ENCODE measurements at regions not wholly inside any gene's neighbourhood (a gene's known extent, or its start where the extent isn't known, plus 50 kb on each side); places are given as distances from the start of the nearest gene placed in this dataset.

DNA sequence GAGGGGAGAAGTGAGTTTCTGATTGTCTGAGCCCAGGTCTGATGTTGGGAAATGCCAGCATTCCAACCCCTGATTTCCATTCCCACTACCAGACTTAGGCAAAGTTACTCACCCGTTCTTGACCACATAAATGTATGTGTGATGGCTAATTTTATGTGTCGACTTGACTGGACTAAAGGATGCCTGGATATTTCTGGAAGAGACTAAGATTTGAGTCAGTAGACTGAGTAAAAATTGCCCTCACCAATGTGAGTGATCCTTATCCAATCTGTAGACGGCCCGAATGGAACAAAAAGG, 95.8 kb upstream of the TAB2 start:
- TF ChIP-seq GABPA (tag; conservative IDR thresholded peaks at IDR 0.05; ENCODE audit: low read depth) (no peak), NR2F6 (CRISPR knock-in tag; IDR thresholded peaks at IDR 0.05) (no peak), ETV5 (CRISPR knock-in tag; IDR thresholded peaks at IDR 0.05; ENCODE audit: low read depth) (no peak), HIVEP1 (CRISPR knock-in tag; IDR thresholded peaks at IDR 0.05) (no peak), SIN3A (IDR thresholded peaks at IDR 0.05; ENCODE audit: borderline replicate concordance in 2 of 2, control insufficient read depth in 1 of 2, low read depth in 2 of 2, low read length in 2 of 2) (no peak), POLR2AphosphoS2 (IDR thresholded peaks at IDR 0.05; ENCODE audit: low read length) (no peak), NFATC3 (IDR thresholded peaks at IDR 0.05) (no peak), LARP7 (IDR thresholded peaks at IDR 0.05) (no peak), MTF1 (CRISPR knock-in tag; IDR thresholded peaks at IDR 0.05; ENCODE audit: borderline replicate concordance) (no peak), FOXP1 (CRISPR knock-in tag; IDR thresholded peaks at IDR 0.05) (no peak), PML (IDR thresholded peaks at IDR 0.05; ENCODE audit: low read length) (no peak)
- TF ChIP-seq, protein P1, sequence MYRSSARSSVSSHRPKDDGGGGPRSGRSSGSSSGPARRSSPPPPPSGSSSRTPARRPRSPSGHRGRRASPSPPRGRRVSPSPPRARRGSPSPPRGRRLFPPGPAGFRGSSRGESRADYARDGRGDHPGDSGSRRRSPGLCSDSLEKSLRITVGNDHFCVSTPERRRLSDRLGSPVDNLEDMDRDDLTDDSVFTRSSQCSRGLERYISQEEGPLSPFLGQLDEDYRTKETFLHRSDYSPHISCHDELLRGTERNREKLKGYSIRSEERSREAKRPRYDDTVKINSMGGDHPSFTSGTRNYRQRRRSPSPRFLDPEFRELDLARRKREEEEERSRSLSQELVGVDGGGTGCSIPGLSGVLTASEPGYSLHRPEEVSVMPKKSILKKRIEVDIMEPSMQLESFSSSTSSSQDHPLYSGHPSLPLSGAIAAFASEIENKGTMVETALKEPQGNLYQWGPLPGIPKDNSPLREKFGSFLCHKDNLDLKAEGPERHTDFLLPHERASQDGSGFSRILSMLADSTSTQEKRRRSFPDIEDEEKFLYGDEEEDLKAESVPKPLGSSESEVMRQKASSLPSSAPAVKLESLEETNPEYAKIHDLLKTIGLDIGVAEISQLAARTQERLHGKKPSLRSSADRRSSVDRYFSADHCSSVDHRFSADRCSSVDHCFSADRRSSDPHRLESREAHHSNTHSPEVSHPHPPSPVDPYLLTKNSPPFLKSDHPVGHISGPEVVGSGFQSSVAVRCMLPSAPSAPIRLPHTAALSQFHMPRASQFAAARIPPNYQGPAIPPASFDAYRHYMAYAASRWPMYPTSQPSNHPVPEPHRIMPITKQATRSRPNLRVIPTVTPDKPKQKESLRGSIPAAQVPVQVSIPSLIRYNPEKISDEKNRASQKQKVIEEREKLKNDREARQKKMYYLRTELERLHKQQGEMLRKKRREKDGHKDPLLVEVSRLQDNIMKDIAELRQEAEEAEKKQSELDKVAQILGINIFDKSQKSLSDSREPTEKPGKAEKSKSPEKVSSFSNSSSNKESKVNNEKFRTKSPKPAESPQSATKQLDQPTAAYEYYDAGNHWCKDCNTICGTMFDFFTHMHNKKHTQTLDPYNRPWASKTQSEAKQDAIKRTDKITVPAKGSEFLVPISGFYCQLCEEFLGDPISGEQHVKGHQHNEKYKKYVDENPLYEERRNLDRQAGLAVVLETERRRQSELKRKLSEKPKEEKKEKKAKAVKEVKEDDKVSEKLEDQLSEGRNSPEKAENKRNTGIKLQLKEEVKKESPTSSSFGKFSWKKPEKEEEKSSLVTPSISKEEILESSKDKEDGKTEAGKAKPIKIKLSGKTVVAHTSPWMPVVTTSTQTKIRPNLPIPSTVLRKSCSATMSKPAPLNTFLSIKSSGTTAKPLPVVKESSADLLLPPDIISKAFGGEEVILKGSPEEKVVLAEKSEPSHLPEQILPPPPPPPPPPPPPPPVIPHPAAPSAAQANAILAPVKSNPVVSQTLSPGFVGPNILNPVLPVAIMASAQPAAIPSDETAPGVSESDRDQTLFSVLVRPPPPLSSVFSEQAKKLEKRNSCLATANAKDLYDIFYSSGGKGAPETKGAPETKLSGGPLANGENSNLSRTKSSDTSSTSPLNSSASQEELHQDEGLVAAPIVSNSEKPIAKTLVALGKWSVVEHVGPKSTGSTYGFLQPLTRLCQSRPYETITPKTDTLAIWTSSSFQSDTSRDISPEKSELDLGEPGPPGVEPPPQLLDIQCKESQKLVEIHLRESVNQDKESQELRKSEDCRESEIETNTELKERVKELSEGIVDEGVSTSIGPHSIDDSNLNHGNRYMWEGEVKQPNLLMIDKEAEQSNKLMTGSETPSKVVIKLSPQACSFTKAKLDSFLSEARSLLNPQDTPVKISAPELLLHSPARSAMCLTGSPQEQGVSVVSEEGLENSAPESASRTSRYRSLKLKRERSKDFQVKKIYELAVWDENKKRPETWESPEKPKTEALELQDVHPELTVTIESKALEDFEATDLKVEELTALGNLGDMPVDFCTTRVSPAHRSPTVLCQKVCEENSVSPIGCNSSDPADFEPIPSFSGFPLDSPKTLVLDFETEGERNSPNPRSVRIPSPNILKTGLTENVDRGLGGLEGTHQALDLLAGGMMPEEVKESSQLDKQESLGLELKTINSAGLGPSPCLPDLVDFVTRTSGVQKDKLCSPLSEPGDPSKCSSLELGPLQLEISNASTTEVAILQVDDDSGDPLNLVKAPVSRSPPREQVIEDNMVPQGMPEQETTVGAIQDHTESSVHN (IDR thresholded peaks at IDR 0.05; ENCODE audit: borderline replicate concordance in 1 of 2, low read depth in 1 of 2) = no peak
- TF ChIP-seq, protein P2, sequence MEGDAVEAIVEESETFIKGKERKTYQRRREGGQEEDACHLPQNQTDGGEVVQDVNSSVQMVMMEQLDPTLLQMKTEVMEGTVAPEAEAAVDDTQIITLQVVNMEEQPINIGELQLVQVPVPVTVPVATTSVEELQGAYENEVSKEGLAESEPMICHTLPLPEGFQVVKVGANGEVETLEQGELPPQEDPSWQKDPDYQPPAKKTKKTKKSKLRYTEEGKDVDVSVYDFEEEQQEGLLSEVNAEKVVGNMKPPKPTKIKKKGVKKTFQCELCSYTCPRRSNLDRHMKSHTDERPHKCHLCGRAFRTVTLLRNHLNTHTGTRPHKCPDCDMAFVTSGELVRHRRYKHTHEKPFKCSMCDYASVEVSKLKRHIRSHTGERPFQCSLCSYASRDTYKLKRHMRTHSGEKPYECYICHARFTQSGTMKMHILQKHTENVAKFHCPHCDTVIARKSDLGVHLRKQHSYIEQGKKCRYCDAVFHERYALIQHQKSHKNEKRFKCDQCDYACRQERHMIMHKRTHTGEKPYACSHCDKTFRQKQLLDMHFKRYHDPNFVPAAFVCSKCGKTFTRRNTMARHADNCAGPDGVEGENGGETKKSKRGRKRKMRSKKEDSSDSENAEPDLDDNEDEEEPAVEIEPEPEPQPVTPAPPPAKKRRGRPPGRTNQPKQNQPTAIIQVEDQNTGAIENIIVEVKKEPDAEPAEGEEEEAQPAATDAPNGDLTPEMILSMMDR (IDR thresholded peaks at IDR 0.05 in 2 of 3, conservative IDR thresholded peaks at IDR 0.05 in 1 of 3; ENCODE audit: insufficient read depth in 2 of 3, low read depth in 1 of 3, low read length in 3 of 3) = no peak
- TF ChIP-seq, protein P3, sequence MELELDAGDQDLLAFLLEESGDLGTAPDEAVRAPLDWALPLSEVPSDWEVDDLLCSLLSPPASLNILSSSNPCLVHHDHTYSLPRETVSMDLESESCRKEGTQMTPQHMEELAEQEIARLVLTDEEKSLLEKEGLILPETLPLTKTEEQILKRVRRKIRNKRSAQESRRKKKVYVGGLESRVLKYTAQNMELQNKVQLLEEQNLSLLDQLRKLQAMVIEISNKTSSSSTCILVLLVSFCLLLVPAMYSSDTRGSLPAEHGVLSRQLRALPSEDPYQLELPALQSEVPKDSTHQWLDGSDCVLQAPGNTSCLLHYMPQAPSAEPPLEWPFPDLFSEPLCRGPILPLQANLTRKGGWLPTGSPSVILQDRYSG (tag; conservative IDR thresholded peaks at IDR 0.05; ENCODE audit: low read depth) = no peak
